ENCODE measurements at regions not wholly inside any gene's neighbourhood (a gene's known extent, or its start where the extent isn't known, plus 50 kb on each side); places are given as distances from the start of the nearest gene placed in this dataset.
A peak's percentile ranks its signal among the peaks of the same experiment; 100 is the strongest.
"Not testable (repeated sequence)": the region's sequence is repeated elsewhere in the genome, so short reads cannot be mapped to it uniquely, and the experiment has no call there.

DNA sequence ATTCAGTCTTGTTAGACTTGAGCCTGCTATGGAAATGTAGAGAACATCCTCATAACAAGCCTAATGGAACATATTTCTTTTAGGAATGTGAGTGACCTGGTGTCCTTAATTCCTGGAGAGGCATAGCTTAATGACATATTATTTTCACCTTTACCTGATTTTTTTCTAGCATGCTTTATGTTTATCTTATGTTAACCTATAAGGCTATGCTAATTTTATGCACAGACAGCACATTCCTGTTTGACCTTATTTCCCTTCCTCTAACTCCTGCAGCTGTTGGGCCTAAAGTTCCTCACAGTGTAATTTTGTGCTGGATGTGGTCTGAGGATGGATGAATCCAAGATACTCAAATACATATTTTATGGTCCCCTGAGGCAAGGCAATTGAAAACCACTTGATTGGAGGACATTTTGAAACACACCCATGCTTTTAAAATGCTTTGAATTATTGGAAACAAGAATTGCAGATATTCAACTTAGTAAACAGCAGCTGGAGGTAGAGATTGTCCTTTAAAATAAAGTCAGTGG, 111.5 kb downstream of the LARP7 start:
- no peak for DNase-seq (ENCODE audit: low read depth in 1 of 2, low spot score in 1 of 2)
- peaks cover 16% of the 10 kb centered on the region for H3K4me1 ChIP-seq (ENCODE audit: low read depth)

DNA sequence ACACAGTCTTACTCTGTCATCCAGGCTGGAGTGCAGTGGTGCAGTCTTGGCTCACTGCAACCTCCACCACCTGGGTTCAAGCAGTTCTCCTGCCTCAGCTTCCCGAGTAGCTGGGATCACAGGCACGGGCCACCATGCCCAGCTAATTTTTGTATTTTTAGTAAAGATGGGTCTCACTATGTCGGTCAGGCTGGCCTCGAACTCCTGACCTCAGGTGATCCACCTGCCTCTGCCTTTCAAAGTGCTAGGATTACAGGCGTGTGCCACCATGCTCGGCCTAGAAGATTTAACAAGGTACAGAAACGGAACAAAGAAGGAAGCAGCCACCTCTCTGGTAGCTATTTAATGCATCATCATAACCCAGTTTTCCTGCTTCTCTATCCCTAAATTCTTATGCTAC, 113.8 kb downstream of the LARP7 start:
- not testable (repeated sequence) for DNase-seq (ENCODE audit: low read depth in 1 of 2, low spot score in 1 of 2); H3K27me3 ChIP-seq; H3K9me3 ChIP-seq (ENCODE audit: low read depth); H3K4me3 ChIP-seq; H3K27ac ChIP-seq; H3K36me3 ChIP-seq
- peaks cover 16% of the 10 kb centered on the region for H3K4me1 ChIP-seq (ENCODE audit: low read depth)

More for the DNA sequence above, 111.5 kb downstream of the LARP7 start:
- peak overlapping the region; percentile 79 for H3K27ac ChIP-seq
- TF ChIP-seq, protein P1, sequence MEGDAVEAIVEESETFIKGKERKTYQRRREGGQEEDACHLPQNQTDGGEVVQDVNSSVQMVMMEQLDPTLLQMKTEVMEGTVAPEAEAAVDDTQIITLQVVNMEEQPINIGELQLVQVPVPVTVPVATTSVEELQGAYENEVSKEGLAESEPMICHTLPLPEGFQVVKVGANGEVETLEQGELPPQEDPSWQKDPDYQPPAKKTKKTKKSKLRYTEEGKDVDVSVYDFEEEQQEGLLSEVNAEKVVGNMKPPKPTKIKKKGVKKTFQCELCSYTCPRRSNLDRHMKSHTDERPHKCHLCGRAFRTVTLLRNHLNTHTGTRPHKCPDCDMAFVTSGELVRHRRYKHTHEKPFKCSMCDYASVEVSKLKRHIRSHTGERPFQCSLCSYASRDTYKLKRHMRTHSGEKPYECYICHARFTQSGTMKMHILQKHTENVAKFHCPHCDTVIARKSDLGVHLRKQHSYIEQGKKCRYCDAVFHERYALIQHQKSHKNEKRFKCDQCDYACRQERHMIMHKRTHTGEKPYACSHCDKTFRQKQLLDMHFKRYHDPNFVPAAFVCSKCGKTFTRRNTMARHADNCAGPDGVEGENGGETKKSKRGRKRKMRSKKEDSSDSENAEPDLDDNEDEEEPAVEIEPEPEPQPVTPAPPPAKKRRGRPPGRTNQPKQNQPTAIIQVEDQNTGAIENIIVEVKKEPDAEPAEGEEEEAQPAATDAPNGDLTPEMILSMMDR (IDR thresholded peaks at IDR 0.05; ENCODE audit: low read depth, low read length) = no peak
- H3K36me3 ChIP-seq = no peaks in the 10 kb centered on the region
- no peak overlapping the region for H3K4me3 ChIP-seq
- H3K27me3 ChIP-seq = no peaks in the 10 kb centered on the region
- no peaks in the 10 kb centered on the region for H3K9me3 ChIP-seq (ENCODE audit: low read depth)

DNA sequence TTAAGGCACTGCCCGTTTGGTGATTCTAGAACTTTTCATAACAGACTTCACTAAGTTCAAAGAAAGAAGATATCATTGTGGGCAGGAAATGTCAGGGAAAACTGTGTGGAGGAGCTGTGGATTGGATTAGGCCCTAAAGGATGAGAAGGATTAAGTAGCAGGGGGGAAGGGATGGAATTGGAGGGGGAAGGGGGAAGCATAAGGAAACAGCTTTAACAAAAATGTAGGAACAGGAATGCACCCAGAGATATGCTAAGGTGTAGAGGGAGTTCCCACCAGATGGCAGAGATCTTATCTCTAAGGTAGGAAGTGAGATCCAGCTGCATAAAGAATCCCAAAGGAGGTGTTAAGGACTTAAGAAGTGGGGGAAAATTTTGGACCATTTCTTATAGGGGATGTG, 114.5 kb downstream of the LARP7 start:
- H3K27ac ChIP-seq = peak overlapping the region; percentile 14
- DNase-seq (ENCODE audit: low read depth in 1 of 2, low spot score in 1 of 2) = no peak
- TF ChIP-seq, protein P1 (IDR thresholded peaks at IDR 0.05; ENCODE audit: low read depth, low read length) = no peak
- H3K36me3 ChIP-seq = no peaks in the 10 kb centered on the region
- no peaks in the 10 kb centered on the region for H3K27me3 ChIP-seq
- no peaks in the 10 kb centered on the region for H3K9me3 ChIP-seq (ENCODE audit: low read depth)
- peaks cover 14% of the 10 kb centered on the region for H3K4me1 ChIP-seq (ENCODE audit: low read depth)
- no peak overlapping the region for H3K4me3 ChIP-seq

- no peak overlapping the region for H3K4me3 ChIP-seq
- TF ChIP-seq, protein P1 (IDR thresholded peaks at IDR 0.05; ENCODE audit: low read depth, low read length) = no peak
- H3K4me1 ChIP-seq (ENCODE audit: low read depth) = peaks cover 8% of the 10 kb centered on the region
- H3K27ac ChIP-seq = peak overlapping the region; percentile 14
- H3K36me3 ChIP-seq = no peaks in the 10 kb centered on the region
- no peaks in the 10 kb centered on the region for H3K27me3 ChIP-seq
- DNase-seq (ENCODE audit: low read depth in 1 of 2, low spot score in 1 of 2) = no peak
- H3K9me3 ChIP-seq (ENCODE audit: low read depth) = no peaks in the 10 kb centered on the region
These were observed 115.1 kb downstream of the LARP7 start for GRCh38 chr4:112752061-112752460.

GRCh38 chr4:112752510-112752909, 115.6 kb downstream of the LARP7 start:
- Histone ChIP-seq H3K9me3 (ENCODE audit: low read depth) (no peaks in the 10 kb centered on the region), H3K27me3 (no peaks in the 10 kb centered on the region), H3K4me3 (no peak overlapping the region), H3K4me1 (ENCODE audit: low read depth) (peaks cover 4% of the 10 kb centered on the region), H3K27ac (no peak overlapping the region), H3K36me3 (no peaks in the 10 kb centered on the region)
- no peak for DNase-seq (ENCODE audit: low read depth in 1 of 2, low spot score in 1 of 2)
- TF ChIP-seq, protein P1 (IDR thresholded peaks at IDR 0.05; ENCODE audit: low read depth, low read length) = no peak

DNA sequence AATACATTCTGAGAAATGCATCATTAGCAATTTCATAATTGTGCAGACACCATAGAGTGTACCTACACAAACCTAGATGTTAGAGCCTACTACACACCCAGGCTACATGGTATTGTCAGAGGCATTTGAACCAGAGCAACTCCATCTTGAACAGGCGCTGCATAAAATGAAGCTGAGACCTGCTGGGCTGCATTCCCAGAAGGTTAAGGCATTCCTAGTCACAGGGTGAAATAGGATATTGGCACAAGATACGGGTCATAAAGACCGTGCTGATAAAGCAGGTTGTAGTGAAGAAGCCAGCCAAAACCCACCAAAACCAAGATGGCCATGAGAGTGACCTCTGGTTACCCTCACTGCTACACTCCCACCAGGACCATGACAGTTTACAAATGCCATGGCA, 116.4 kb downstream of the LARP7 start:
- H3K27me3 ChIP-seq = no peaks in the 10 kb centered on the region
- no peaks in the 10 kb centered on the region for H3K9me3 ChIP-seq (ENCODE audit: low read depth)
- H3K27ac ChIP-seq = no peak overlapping the region
- no peak overlapping the region for H3K4me3 ChIP-seq
- H3K4me1 ChIP-seq (ENCODE audit: low read depth) = no peaks in the 10 kb centered on the region
- TF ChIP-seq, protein P1 (IDR thresholded peaks at IDR 0.05; ENCODE audit: low read depth, low read length) = no peak
- H3K36me3 ChIP-seq = no peaks in the 10 kb centered on the region
- DNase-seq (ENCODE audit: low read depth in 1 of 2, low spot score in 1 of 2) = no peak

All from cardiac muscle cell (in vitro differentiated cells and primary cell).